ENCODE measurements at regions not wholly inside any gene's neighbourhood (a gene's known extent, or its start where the extent isn't known, plus 50 kb on each side); places are given as distances from the start of the nearest gene placed in this dataset.
"Not testable (repeated sequence)": the region's sequence is repeated elsewhere in the genome, so short reads cannot be mapped to it uniquely, and the experiment has no call there.

DNA sequence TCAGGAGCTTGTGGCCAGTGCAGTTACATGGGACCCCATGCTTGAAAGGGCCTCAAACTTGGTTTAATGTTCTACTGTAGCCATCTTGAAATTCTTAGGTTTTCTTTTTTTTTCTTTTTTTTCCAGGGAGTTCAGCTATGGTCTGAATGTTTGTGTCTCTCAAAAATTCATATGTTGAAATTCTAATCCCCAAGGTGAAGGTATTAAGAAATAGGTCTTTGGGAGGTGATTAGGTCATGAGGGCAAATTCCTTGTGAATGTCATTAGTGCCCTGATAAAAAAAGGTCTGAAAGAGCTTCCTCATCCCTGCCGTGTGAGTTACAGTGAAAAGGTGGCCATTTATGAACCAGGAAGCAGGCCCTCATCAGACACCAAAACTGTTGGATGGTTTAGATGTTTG lies 324.1 kb downstream of the C12orf75 start:
- H3K27me3 ChIP-seq (ENCODE audit: control insufficient read depth, insufficient read depth, low read length, poor library complexity, severe bottlenecking): no peaks in the 10 kb centered on the region
- H3K4me1 ChIP-seq (ENCODE audit: control insufficient read depth, insufficient read depth, low read length): no peaks in the 10 kb centered on the region
- Mint-ChIP-seq H3K4me3 (no peak overlapping the region), H3K4me1 (no peaks in the 10 kb centered on the region), H3K27ac (no peak overlapping the region), H3K27me3 (ENCODE audit: insufficient read depth) (no peaks in the 10 kb centered on the region), H3K36me3 (ENCODE audit: low read depth) (no peaks in the 10 kb centered on the region), H3K9me3 (peaks cover 8% of the 10 kb centered on the region)
- 92% methylated on average over 1 of the region's 1 CpG; no CpG with 5 or more reads in 1 of the 2 experiments for WGBS, 2 experiments (ENCODE audit: insufficient coverage in 1 of 2, insufficient read length in 1 of 2)
- H3K9ac ChIP-seq (ENCODE audit: extremely low read depth, low read length, poor library complexity, severe bottlenecking): no peak overlapping the region
- peaks cover 5% of the 10 kb centered on the region for H3K9me3 ChIP-seq (ENCODE audit: control insufficient read depth, low read length)
- no peak for DNase-seq
- TF ChIP-seq, protein P1, sequence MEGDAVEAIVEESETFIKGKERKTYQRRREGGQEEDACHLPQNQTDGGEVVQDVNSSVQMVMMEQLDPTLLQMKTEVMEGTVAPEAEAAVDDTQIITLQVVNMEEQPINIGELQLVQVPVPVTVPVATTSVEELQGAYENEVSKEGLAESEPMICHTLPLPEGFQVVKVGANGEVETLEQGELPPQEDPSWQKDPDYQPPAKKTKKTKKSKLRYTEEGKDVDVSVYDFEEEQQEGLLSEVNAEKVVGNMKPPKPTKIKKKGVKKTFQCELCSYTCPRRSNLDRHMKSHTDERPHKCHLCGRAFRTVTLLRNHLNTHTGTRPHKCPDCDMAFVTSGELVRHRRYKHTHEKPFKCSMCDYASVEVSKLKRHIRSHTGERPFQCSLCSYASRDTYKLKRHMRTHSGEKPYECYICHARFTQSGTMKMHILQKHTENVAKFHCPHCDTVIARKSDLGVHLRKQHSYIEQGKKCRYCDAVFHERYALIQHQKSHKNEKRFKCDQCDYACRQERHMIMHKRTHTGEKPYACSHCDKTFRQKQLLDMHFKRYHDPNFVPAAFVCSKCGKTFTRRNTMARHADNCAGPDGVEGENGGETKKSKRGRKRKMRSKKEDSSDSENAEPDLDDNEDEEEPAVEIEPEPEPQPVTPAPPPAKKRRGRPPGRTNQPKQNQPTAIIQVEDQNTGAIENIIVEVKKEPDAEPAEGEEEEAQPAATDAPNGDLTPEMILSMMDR (conservative IDR thresholded peaks at IDR 0.05): no peak
- no peak overlapping the region for H3K27ac ChIP-seq (ENCODE audit: low read depth, low read length)
- H3K4me3 ChIP-seq (ENCODE audit: low read length): no peak overlapping the region
- no peaks in the 10 kb centered on the region for H3K36me3 ChIP-seq (ENCODE audit: control insufficient read depth, insufficient read depth, low read length)

DNA sequence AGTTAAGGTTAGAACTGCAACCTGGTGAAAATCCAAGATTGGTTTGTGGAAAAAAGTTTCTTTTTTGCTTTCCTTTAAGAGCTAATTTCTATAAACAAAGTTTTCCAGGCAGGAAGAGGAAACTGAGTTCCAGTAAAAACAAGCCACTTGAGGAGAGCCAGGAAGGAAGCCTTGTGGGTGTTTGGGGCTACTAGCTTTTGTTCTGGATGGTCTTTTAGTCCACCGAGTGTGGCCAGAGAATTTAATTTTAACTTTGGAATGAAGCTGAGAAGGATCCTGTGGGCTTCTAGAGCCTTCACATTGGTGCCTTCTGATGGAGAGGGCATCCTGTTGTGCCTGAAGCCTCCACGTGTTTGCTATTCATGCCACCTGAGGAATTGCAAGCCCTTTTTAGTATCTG lies 327.9 kb downstream of the C12orf75 start:
- no peaks in the 10 kb centered on the region for H3K36me3 Mint-ChIP-seq (ENCODE audit: low read depth)
- no peak for DNase-seq
- no peak overlapping the region for H3K4me3 Mint-ChIP-seq
- H3K27me3 ChIP-seq (ENCODE audit: control insufficient read depth, insufficient read depth, low read length, poor library complexity, severe bottlenecking): no peaks in the 10 kb centered on the region
- TF ChIP-seq, protein P1 (conservative IDR thresholded peaks at IDR 0.05): no peak
- H3K4me1 Mint-ChIP-seq: no peaks in the 10 kb centered on the region
- peaks cover 2% of the 10 kb centered on the region for H3K9me3 Mint-ChIP-seq
- no peaks in the 10 kb centered on the region for H3K36me3 ChIP-seq (ENCODE audit: control insufficient read depth, insufficient read depth, low read length)
- H3K9ac ChIP-seq (ENCODE audit: extremely low read depth, low read length, poor library complexity, severe bottlenecking): no peak overlapping the region
- WGBS, 2 experiments (ENCODE audit: insufficient coverage in 1 of 2, insufficient read length in 1 of 2): 83 to 89% methylated on average over 2 of the region's 2 CpGs
- no peaks in the 10 kb centered on the region for H3K4me1 ChIP-seq (ENCODE audit: control insufficient read depth, insufficient read depth, low read length)
- H3K27ac ChIP-seq (ENCODE audit: low read depth, low read length): no peak overlapping the region
- peaks cover 5% of the 10 kb centered on the region for H3K9me3 ChIP-seq (ENCODE audit: control insufficient read depth, low read length)
- H3K4me3 ChIP-seq (ENCODE audit: low read length): no peak overlapping the region
- no peaks in the 10 kb centered on the region for H3K27me3 Mint-ChIP-seq (ENCODE audit: insufficient read depth)
- no peak overlapping the region for H3K27ac Mint-ChIP-seq

DNA sequence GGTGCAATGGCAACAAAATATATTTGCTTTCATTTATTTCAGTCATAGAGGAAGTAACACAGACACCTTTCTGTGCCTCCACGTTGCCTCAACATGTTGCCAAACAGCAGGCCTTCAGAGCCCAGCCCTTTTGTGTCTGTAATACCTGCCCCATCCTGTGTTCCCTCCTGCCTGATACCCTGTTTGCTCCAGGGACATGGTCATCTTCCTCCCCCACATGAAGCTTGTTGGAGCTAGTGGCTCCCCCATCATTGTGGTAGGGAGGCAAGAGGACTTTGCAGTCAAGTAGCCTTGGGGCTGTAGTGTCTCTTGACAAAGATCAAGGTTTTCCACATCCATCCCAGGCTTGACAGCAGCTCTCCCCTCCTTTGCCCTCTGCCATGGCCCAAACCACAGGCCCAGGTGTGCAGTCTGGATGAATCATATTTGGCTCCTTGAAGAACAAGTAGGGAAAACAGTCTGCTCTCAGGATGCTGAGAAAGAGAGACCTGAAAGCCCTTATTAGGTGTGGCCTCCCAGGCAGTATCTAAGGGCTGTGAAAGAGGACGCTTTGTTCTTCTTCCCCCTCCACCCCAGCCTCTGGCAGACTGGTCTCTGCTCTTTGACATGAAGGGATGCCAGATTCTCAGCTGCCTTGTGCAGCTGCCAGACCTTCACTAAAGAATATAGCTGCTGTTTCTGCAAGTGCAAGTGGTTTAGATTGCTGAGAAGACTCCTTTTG lies 329.0 kb downstream of the C12orf75 start:
- H3K4me1 ChIP-seq (ENCODE audit: control insufficient read depth, insufficient read depth, low read length): no peaks in the 10 kb centered on the region
- H3K27ac Mint-ChIP-seq: no peak overlapping the region
- WGBS, 2 experiments (ENCODE audit: insufficient coverage in 1 of 2, insufficient read length in 1 of 2): 98 to 100% methylated on average over 1 to 2 of the region's 2 CpGs

DNA sequence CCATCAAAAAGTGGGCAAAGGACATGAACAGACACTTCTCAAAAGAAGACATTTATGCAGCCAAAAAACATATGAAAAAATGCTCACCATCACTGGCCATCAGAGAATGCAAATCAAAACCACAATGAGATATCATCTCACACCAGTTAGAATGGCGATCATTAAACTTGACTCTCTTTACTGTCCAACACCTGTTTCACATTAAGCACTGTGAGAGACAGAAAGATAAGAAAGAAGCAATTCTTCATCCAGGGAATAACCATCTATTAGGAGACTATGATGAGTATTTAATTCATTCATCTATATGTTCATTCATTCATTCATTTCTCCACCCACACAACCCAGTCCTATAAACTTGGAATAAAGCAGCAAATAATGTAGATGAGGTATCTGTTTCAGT lies 334.3 kb downstream of the C12orf75 start:
- not testable (repeated sequence) for H3K4me1 ChIP-seq (ENCODE audit: control insufficient read depth, insufficient read depth, low read length); H3K36me3 Mint-ChIP-seq (ENCODE audit: low read depth); DNase-seq; H3K9ac ChIP-seq (ENCODE audit: extremely low read depth, low read length, poor library complexity, severe bottlenecking); H3K36me3 ChIP-seq (ENCODE audit: control insufficient read depth, insufficient read depth, low read length); H3K27ac Mint-ChIP-seq; H3K9me3 Mint-ChIP-seq; H3K27me3 ChIP-seq (ENCODE audit: control insufficient read depth, insufficient read depth, low read length, poor library complexity, severe bottlenecking); H3K4me3 Mint-ChIP-seq; H3K27ac ChIP-seq (ENCODE audit: low read depth, low read length); H3K9me3 ChIP-seq (ENCODE audit: control insufficient read depth, low read length); H3K4me3 ChIP-seq (ENCODE audit: low read length); H3K4me1 Mint-ChIP-seq; H3K27me3 Mint-ChIP-seq (ENCODE audit: insufficient read depth)
- 100% methylated on average over 1 of the region's 1 CpG; no CpG with 5 or more reads in 1 of the 2 experiments for WGBS, 2 experiments (ENCODE audit: insufficient coverage in 1 of 2, insufficient read length in 1 of 2)

More for the DNA sequence above, 329.0 kb downstream of the C12orf75 start:
- Mint-ChIP-seq H3K4me1 (no peaks in the 10 kb centered on the region), H3K27me3 (ENCODE audit: insufficient read depth) (no peaks in the 10 kb centered on the region), H3K36me3 (ENCODE audit: low read depth) (no peaks in the 10 kb centered on the region), H3K9me3 (no peaks in the 10 kb centered on the region), H3K4me3 (no peak overlapping the region)
- Histone ChIP-seq H3K27ac (ENCODE audit: low read depth, low read length) (no peak overlapping the region), H3K9me3 (ENCODE audit: control insufficient read depth, low read length) (peaks cover 5% of the 10 kb centered on the region), H3K9ac (ENCODE audit: extremely low read depth, low read length, poor library complexity, severe bottlenecking) (no peak overlapping the region), H3K4me3 (ENCODE audit: low read length) (no peak overlapping the region), H3K27me3 (ENCODE audit: control insufficient read depth, insufficient read depth, low read length, poor library complexity, severe bottlenecking) (no peaks in the 10 kb centered on the region), H3K36me3 (ENCODE audit: control insufficient read depth, insufficient read depth, low read length) (no peaks in the 10 kb centered on the region)
- no peak for DNase-seq
- TF ChIP-seq, protein P1 (conservative IDR thresholded peaks at IDR 0.05): no peak

All from endodermal cell (in vitro differentiated cells).